HFF-Myc (cell line): ENCODE measurements at regions not wholly inside any gene's neighbourhood (a gene's known extent, or its start where the extent isn't known, plus 50 kb on each side); places are given as distances from the start of the nearest gene placed in this dataset.

Source experiments
- DNase-seq: peaks from one replicate; pipeline ENCODE4 v3.0.0-alpha.2; 2011; ENCODE audit warnings: low read depth; ENCODE audit errors: extremely low read depth
- H3K4me3 ChIP-seq: replicated peaks from 2 replicates; pipeline ENCODE4 v1.5.1; 2011; ENCODE audit warnings: low read depth, mild to moderate bottlenecking, control low read depth, low read length
- TF ChIP-seq, protein P1 (sequence below): IDR thresholded peaks from 2 replicates; pipeline ENCODE4 v1.5.1; 2012; ENCODE audit warnings: mild to moderate bottlenecking, low read depth, low read length, control low read depth; ENCODE audit errors: missing control alignments

DNA sequence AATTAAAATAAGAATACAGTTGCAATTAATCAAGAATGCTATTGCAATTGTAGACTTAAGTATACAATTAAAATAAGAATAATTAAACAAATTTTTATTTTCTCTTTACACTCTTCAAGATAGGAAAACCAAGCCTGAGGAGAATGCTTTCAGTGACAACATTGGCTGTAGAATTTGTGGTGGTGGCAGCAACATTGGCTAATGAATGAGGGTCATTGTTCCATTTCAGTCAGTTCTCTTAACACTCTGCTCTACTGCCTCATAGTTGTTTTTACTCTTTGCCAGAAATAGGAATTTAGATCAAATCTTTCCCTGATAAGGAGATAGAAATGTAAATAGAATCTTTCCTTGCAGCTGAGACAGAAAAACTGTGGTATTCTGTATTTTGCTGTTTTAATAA, 391.6 kb downstream of the PCDH20 start:
- no peak overlapping the region for H3K4me3 ChIP-seq
- TF ChIP-seq, protein P1, sequence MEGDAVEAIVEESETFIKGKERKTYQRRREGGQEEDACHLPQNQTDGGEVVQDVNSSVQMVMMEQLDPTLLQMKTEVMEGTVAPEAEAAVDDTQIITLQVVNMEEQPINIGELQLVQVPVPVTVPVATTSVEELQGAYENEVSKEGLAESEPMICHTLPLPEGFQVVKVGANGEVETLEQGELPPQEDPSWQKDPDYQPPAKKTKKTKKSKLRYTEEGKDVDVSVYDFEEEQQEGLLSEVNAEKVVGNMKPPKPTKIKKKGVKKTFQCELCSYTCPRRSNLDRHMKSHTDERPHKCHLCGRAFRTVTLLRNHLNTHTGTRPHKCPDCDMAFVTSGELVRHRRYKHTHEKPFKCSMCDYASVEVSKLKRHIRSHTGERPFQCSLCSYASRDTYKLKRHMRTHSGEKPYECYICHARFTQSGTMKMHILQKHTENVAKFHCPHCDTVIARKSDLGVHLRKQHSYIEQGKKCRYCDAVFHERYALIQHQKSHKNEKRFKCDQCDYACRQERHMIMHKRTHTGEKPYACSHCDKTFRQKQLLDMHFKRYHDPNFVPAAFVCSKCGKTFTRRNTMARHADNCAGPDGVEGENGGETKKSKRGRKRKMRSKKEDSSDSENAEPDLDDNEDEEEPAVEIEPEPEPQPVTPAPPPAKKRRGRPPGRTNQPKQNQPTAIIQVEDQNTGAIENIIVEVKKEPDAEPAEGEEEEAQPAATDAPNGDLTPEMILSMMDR, result no peak
- DNase-seq, result no peak

DNA sequence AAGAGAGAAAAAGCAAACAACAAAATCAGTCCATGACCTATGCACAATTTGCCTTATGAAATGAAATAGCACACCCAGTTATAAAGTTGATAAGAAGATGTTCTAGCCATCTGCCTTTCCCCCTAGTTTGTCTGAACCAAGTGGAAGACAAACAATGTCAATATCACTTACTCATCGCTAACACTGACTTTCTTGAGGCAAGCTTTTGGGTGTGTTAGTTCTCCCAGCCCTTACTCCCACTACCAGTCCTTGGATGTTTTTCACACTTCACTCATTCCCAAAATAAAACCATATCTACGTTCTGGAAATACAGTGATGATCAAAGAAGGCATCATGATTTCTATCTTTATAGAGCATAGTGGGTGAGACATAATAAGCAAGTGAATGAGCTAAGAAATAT, 393.8 kb downstream of the PCDH20 start:
- no peak overlapping the region for H3K4me3 ChIP-seq
- no peak for DNase-seq
- TF ChIP-seq, protein P1, result no peak

DNA sequence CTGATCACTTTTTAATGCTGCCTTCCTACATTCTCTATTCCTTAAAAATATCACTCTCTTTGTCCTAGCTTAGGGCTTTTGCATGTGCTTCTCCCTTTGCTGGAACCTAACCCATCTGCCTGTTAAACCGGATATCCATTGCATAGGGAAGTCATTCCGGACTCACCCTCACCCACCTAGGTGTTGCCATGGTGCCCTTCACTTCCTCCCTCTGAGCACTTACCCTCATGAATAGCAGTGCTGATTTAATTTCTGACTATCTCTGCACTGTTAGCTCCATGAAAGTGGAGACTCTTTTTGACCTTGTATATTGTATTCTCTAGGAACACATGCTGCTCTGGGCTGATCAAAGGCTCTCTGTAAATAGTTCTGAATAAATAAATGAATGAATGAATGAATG, 401.9 kb downstream of the PCDH20 start:
- no peak for DNase-seq
- H3K4me3 ChIP-seq, result no peak overlapping the region
- TF ChIP-seq, protein P1, result no peak

DNA sequence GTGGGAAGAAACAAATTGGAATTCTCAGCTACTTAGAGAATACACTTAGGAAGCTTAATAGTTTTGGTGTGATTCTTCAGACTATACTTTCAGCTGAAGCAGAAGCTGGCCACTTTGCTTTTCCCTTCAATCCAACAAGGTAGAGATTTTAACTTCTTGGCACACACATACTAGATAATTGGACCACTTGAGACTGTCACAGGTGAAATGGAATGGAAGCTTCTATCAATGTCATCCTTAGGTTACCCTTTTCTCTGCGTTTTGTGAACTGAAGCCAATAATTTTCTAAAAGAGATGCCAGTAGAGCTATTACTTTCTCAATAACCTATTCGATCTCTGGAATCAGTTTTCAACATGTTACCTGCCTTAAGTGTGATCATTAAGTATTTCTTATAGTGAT, 405.3 kb downstream of the PCDH20 start:
- no peak overlapping the region for H3K4me3 ChIP-seq
- TF ChIP-seq, protein P1, result no peak
- DNase-seq, result no peak

DNA sequence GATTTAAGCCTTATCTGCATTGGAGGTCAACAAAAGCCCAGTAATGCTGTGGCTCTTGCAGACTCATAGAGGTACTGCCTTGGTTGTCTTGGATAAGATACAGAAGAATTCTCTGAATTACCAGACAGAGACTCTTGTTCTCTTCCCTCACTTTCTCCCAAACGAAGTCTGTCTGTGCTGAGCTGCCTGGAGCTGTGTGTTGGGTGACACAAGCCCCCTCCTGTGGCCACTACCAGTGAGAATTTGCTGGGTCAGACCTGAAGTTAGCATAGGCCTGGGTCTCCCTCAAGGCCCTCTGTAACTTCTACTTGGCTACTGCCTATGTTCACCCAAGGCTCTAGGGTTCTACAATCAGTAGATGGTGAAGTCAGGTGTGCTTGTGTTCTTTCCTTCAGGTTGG, 413.0 kb downstream of the PCDH20 start:
- H3K4me3 ChIP-seq, result no peak overlapping the region
- DNase-seq, result no peak
- TF ChIP-seq, protein P1, result no peak

DNA sequence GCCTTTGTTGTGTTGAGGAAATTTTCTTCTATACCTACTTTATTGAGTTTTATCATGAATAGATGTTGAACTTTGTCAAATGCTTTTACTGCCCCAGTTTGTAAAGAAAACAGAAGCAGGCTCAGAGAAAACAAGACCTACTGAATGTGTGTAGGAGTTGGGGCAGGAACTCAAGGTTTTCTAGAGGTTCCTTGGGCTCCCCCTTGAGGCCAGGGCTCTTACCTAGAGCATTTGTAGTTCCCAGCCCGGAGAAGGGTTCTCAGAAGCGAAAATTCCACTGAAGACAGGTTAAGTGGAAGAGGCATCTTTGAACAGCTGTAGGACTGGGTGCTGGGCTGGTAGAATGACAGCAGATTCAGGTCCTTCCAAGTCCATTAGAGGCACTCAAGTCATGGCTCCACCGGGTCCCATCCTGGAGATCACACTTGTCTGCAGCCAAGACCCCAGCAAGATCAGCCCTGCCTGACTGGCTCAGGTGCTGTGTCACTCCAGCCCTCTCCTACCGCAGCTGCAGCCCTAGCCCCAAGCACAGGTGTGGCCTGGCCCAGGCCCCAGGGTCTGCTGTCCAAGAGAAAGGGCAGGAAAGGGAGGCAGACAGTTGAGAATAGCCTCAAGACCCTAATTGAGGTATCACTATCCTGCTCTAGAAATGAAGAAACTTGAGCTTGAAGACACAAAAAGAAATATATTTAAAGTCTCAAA, 425.5 kb downstream of the PCDH20 start:
- DNase-seq, result no peak
- H3K4me3 ChIP-seq, result no peak overlapping the region
- TF ChIP-seq, protein P1, result no peak

DNA sequence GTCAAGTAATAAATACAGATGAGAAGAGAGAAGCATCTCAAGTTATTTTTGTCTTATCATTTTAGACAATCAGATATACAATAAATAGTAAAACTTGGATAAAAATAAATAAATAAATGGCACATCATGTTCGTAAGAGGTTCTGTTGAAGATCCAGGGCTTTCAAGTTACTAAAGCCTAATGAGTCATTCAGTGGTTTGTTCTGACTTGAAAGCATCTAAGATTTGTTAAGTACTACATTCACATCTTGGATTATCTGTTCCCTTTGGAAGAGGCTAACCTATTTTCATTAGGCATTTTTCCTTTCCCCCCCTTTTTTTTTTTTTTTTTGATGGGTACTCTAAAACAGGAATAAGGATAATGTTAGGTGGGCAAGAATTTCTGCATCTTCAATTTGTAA, 429.3 kb downstream of the PCDH20 start:
- H3K4me3 ChIP-seq, result no peak overlapping the region
- TF ChIP-seq, protein P1, result no peak
- no peak for DNase-seq
